ENCODE measurements at regions not wholly inside any gene's neighbourhood (a gene's known extent, or its start where the extent isn't known, plus 50 kb on each side); places are given as distances from the start of the nearest gene placed in this dataset.

DNA sequence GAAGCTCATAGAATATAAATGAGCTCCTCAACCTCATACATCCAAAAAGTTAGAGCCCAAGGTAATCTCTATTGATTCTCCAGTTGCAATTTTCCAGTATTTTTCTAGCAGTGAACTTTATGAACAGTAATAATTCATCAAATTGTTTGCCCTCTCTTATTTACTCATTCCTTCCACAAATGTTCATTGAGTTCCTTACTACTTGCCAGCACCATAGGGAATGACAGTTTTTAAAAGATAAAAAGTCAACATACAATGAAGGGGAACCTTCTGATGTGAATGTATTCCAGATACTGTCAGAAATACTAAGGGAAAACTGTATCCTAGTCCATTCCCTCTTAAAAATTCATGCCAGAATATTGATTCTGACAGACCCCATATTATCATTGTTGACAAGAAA is 277.0 kb upstream of the C1orf87 start:
- no peaks in the 10 kb centered on the region for H3K4me1 Mint-ChIP-seq (ENCODE audit: low read depth)
- no peak overlapping the region for H3K27ac Mint-ChIP-seq
- H3K9me3 Mint-ChIP-seq (ENCODE audit: low read depth), result no peaks in the 10 kb centered on the region
- H3K36me3 Mint-ChIP-seq, result no peaks in the 10 kb centered on the region
- no peak overlapping the region for H3K4me3 Mint-ChIP-seq
- H3K27me3 Mint-ChIP-seq, result no peaks in the 10 kb centered on the region

DNA sequence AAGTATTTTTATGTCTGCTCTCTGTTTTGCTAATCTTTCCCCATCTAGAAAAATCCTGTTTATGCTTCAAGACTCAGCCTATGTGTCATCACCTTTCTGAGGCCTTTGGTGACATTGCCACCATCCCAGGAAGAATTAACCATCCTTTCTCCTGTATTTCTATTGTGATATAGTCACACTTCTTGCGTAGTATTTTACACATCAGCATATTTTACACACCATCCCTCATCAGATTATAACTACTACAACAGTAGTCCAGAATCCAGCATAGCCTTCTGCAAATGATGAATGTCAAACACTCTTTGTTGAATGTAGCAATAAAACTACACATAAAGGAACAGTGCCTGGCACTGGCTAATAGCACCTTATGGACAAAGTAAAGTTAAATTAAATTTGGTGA is 275.3 kb upstream of the C1orf87 start:
- H3K4me3 Mint-ChIP-seq, result no peak overlapping the region
- no peak overlapping the region for H3K27ac Mint-ChIP-seq
- no peaks in the 10 kb centered on the region for H3K36me3 Mint-ChIP-seq
- no peaks in the 10 kb centered on the region for H3K27me3 Mint-ChIP-seq
- H3K9me3 Mint-ChIP-seq (ENCODE audit: low read depth), result no peaks in the 10 kb centered on the region
- H3K4me1 Mint-ChIP-seq (ENCODE audit: low read depth), result no peaks in the 10 kb centered on the region

DNA sequence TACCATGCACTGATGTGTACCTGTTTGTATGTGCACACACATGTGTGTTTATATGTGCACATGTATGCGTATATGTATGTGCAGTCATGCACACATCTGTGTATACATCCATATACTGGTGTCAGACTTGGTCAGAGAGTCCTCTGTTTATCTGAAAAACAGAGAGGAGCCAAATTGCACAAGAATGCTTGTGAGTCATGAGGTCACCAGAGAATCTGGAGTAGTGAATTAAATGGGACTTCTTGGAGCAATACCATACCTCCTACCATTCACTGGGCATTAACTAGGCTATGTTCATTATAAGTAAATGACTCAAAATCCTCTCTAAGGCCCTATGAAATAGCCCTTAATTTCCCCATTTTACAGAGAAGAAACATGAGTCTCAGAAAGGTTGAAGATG is 272.1 kb upstream of the C1orf87 start:
- Mint-ChIP-seq H3K4me3 (no peak overlapping the region), H3K36me3 (no peaks in the 10 kb centered on the region), H3K4me1 (ENCODE audit: low read depth) (no peaks in the 10 kb centered on the region), H3K27ac (no peak overlapping the region), H3K9me3 (ENCODE audit: low read depth) (no peaks in the 10 kb centered on the region), H3K27me3 (no peaks in the 10 kb centered on the region)

DNA sequence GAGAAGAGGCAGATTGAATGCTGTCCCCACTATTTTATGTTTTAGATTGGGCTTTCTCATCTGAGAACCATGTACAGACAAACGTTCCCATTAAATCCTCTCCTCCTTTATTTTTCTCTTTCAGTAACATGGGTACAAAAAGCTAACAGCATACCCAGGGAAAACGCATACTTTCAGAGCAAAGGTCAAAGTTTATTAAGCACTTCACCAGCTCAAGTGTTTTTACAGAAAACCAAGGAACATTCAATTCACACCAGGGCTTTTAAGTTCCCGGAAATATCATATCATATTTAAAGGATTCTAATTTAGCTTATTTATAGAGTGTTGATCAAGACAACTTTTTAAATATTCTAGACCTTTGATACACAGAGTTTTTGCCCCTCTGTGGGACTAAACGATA is 271.5 kb upstream of the C1orf87 start:
- Mint-ChIP-seq H3K4me1 (ENCODE audit: low read depth) (no peaks in the 10 kb centered on the region), H3K27ac (no peak overlapping the region), H3K9me3 (ENCODE audit: low read depth) (no peaks in the 10 kb centered on the region), H3K36me3 (no peaks in the 10 kb centered on the region), H3K4me3 (no peak overlapping the region), H3K27me3 (no peaks in the 10 kb centered on the region)

DNA sequence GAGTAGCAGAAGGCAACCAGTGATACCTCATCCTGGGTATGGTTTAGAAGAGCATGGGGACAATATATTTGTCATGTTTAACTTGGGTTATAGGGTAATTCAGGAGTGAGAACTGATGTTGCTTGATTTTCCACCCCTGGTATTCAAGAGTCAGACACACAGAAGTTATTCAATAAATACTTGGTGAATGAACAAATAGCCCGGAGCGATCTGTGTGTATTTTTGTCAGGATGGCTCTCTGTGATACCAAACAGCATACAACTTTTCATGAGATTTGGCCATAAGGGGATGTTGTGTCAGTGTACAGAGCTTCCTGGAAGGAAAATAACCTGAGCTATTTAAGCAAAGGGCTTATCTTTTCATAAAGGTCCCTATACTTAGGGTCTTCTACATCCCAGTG is 270.2 kb upstream of the C1orf87 start:
- Mint-ChIP-seq H3K4me1 (ENCODE audit: low read depth) (no peaks in the 10 kb centered on the region), H3K27me3 (no peaks in the 10 kb centered on the region), H3K9me3 (ENCODE audit: low read depth) (no peaks in the 10 kb centered on the region), H3K4me3 (no peak overlapping the region), H3K27ac (no peak overlapping the region), H3K36me3 (no peaks in the 10 kb centered on the region)

DNA sequence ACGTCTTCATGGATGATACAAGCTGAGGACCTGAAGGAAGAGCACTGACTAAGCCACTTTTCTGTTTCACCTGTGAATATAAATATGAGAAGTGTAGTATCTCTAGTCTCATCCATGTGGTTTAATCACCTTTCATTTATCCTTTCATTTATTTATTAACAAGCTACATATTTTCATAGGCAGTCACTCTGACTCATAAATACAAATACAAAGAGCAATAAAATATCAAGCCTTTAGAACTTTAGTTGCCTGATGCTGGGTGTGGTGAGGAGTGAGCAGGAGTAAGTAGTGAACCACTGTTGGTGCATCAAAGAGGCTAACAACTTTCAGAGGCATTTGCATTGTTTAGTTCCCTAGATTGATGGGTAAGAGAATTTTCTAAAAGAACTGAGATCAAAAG is 269.0 kb upstream of the C1orf87 start:
- H3K27me3 Mint-ChIP-seq, result no peaks in the 10 kb centered on the region
- H3K27ac Mint-ChIP-seq, result no peak overlapping the region
- H3K4me1 Mint-ChIP-seq (ENCODE audit: low read depth), result no peaks in the 10 kb centered on the region
- H3K9me3 Mint-ChIP-seq (ENCODE audit: low read depth), result no peaks in the 10 kb centered on the region
- H3K4me3 Mint-ChIP-seq, result no peak overlapping the region
- H3K36me3 Mint-ChIP-seq, result no peaks in the 10 kb centered on the region

DNA sequence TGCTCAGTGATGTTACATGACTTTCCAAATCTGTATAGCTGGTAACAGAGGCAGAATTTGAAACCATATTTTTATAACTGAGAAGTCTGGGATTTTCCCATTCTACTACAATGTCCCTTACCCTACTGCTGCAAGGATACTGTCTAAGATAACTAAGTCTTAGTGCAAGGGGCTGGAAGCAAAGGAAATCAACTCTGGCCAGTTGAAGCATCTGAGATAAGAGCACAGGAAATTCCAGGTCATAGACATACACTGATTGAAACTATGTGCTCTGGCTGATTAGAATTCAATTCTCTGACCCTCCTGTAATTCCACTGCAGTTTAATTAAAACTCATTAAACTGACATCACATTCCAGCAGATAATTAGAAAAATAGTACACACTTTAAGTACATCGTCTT is 267.7 kb upstream of the C1orf87 start:
- no peaks in the 10 kb centered on the region for H3K36me3 Mint-ChIP-seq
- H3K4me3 Mint-ChIP-seq, result no peak overlapping the region
- no peaks in the 10 kb centered on the region for H3K9me3 Mint-ChIP-seq (ENCODE audit: low read depth)
- H3K27ac Mint-ChIP-seq, result no peak overlapping the region
- H3K27me3 Mint-ChIP-seq, result no peaks in the 10 kb centered on the region
- no peaks in the 10 kb centered on the region for H3K4me1 Mint-ChIP-seq (ENCODE audit: low read depth)

DNA sequence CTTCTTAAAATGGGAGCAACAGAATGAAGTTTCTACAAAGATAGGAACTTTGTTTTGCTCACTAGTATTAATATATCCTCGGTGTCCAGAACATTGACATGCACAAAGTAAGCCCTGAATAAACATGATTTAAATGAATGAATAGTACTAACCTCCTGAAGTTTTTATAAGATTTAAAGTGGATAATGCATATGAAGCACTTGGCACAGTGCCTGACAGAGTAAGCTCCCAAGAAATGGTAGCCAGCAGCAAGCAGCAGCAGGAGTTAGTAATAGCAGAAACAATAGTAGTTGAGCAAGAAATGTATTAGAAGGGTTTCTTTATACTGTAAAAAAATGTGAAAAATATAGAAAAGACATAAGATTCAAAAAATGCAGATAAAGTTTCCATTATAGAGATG is 258.1 kb upstream of the C1orf87 start:
- no peaks in the 10 kb centered on the region for H3K4me1 Mint-ChIP-seq (ENCODE audit: low read depth)
- H3K4me3 Mint-ChIP-seq, result no peak overlapping the region
- no peaks in the 10 kb centered on the region for H3K27me3 Mint-ChIP-seq
- H3K27ac Mint-ChIP-seq, result no peak overlapping the region
- H3K36me3 Mint-ChIP-seq, result no peaks in the 10 kb centered on the region
- peaks cover 5% of the 10 kb centered on the region for H3K9me3 Mint-ChIP-seq (ENCODE audit: low read depth)

DNA sequence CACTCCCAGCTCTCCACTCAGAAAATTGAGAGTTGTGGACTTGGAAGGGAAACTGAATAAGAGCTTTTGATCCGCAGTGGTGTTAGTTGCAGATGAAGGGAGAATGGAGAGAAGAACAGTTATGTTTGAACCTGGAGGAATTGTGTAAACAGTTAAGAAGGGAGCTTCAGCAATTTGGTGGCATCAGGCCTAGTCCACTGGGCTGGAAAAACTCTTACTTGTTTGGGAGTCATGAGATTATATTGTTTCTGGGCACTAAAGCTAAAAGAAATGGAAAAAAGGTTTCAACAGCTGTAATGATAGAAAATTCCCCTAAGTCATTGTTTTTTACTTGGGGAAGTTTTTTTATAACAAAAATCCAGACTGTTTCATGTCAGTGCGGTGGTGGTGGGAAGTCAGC is 256.1 kb upstream of the C1orf87 start:
- Mint-ChIP-seq H3K27ac (no peak overlapping the region), H3K27me3 (peaks cover 3% of the 10 kb centered on the region), H3K4me3 (no peak overlapping the region), H3K36me3 (no peaks in the 10 kb centered on the region), H3K9me3 (ENCODE audit: low read depth) (peaks cover 9% of the 10 kb centered on the region), H3K4me1 (ENCODE audit: low read depth) (no peaks in the 10 kb centered on the region)

DNA sequence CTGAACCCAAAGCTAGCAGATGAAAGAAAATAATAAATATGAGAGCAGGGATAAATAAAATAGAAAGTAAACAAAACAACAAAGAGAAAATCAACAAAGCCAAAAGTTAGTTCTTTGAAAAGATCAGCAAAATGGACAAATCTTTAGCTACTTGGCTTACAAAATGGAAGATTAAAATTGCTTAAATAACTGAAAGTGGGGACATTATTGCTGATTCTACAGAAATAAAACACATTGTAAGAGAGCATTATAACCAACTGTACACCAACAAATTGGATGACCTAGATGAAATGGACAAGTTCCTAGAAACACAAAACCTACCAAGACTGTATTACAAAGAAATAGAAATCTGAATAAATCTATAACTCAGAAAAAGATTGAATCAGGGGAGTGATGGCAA is 238.3 kb upstream of the C1orf87 start:
- Mint-ChIP-seq H3K9me3 (ENCODE audit: low read depth) (no peaks in the 10 kb centered on the region), H3K4me1 (ENCODE audit: low read depth) (no peaks in the 10 kb centered on the region), H3K36me3 (no peaks in the 10 kb centered on the region), H3K4me3 (no peak overlapping the region), H3K27ac (no peak overlapping the region), H3K27me3 (no peaks in the 10 kb centered on the region)

DNA sequence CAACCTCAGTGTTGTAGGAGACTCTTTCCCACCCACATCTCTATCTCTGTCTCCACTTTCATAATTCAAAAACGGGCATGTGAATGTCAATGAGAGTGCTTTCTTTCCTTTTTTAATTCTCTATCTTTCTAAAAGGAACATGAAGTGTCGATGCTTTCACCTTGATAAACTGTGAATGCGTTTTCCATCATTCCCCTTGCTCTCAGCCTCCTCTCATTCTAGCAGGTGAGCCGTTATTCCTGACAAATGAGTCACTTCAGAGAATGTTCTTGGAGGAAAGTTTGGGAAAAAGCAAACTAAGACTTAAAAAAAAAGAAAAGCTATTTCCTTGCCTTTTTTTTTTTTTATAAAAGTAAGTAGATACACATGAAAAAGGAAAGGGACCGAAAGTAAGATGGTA is 226.0 kb upstream of the C1orf87 start:
- H3K36me3 Mint-ChIP-seq, result no peaks in the 10 kb centered on the region
- no peaks in the 10 kb centered on the region for H3K4me1 Mint-ChIP-seq (ENCODE audit: low read depth)
- peaks cover 4% of the 10 kb centered on the region for H3K27me3 Mint-ChIP-seq
- peaks cover 6% of the 10 kb centered on the region for H3K9me3 Mint-ChIP-seq (ENCODE audit: low read depth)
- H3K4me3 Mint-ChIP-seq, result no peak overlapping the region
- H3K27ac Mint-ChIP-seq, result no peak overlapping the region

DNA sequence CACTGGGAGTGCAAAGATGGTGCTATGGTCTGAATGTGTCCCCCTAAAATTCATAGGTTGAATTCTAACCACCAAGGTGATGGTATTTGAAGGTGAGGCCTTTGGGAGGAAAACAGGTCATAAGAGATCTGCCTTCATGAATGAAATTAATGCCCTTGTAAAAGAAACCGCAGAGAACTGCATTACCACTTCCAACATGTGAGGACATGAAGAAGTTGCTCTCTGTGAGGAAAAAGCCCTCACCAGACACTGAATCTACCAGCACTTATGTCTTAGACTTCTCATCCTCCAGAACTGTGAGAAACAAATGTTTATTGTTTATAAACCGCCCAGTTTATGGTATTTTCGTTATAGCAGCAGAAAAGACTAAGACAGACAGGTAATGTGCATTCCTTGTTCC is 224.7 kb upstream of the C1orf87 start:
- Mint-ChIP-seq H3K36me3 (no peaks in the 10 kb centered on the region), H3K4me3 (no peak overlapping the region), H3K27me3 (peaks cover 5% of the 10 kb centered on the region), H3K27ac (no peak overlapping the region), H3K9me3 (ENCODE audit: low read depth) (no peaks in the 10 kb centered on the region), H3K4me1 (ENCODE audit: low read depth) (no peaks in the 10 kb centered on the region)

DNA sequence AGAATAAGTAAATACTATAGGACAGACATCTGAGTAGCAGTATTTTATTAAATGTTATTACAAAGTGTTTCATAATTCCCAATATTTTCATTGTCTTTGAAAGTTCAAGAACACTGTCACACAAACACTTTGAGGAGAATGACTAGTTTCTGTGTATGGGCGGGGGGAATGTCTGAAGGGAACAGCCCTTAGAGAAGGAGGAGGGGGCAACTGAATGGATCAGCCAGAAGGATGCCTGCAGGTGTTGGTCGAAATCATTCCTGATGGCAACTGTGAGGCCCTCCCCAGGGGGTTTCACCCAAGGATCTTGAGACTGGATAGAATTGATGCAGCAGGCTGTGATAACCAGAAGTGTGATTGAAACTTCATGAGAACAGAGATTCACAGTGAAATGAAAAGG is 223.2 kb upstream of the C1orf87 start:
- Mint-ChIP-seq H3K36me3 (no peaks in the 10 kb centered on the region), H3K27ac (no peak overlapping the region), H3K9me3 (ENCODE audit: low read depth) (no peaks in the 10 kb centered on the region), H3K4me3 (no peak overlapping the region), H3K27me3 (peaks cover 5% of the 10 kb centered on the region), H3K4me1 (ENCODE audit: low read depth) (no peaks in the 10 kb centered on the region)

DNA sequence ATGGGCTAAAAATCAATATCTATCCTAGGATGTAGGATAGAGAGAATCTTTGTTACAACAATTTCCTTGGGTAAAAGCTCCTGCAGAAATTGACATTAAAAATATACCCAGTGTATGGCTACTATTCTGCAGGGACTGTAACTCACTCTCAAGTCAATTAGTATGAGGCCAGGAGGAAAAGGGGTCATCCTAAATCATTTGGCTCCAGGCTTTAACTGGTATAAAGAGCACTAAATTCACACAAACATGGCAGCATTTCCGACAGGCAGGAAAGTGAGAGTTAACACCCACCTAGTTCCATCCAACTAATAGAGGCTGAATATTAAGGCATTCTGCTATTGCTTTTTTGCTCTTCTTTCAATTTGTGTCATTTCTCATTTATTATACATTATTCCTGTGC is 218.6 kb upstream of the C1orf87 start:
- Mint-ChIP-seq H3K4me1 (ENCODE audit: low read depth) (no peaks in the 10 kb centered on the region), H3K27ac (no peak overlapping the region), H3K27me3 (peaks cover 5% of the 10 kb centered on the region), H3K36me3 (no peaks in the 10 kb centered on the region), H3K9me3 (ENCODE audit: low read depth) (no peaks in the 10 kb centered on the region), H3K4me3 (no peak overlapping the region)

DNA sequence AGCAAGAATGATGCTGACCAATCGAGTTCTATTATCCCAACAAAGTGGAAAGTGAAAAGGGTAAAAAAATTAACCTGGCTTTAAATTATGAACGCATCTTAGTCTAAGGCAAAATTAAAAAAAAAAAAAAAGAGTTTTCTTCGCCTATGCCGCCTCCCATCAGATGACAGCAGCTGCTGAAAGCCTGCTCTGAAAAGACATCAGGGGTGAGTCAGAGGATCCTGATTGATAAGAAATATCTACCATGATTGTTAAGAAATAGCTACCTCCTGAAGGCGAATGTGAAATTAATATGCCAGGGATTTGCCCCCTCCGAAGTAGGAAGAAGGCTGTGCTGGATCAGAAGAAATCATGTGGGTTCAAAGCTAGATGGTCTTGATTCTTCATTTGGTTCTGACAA is 216.8 kb upstream of the C1orf87 start:
- no peak overlapping the region for H3K4me3 Mint-ChIP-seq
- H3K4me1 Mint-ChIP-seq (ENCODE audit: low read depth), result no peaks in the 10 kb centered on the region
- peaks cover 4% of the 10 kb centered on the region for H3K27me3 Mint-ChIP-seq
- no peaks in the 10 kb centered on the region for H3K36me3 Mint-ChIP-seq
- no peak overlapping the region for H3K27ac Mint-ChIP-seq
- no peaks in the 10 kb centered on the region for H3K9me3 Mint-ChIP-seq (ENCODE audit: low read depth)

DNA sequence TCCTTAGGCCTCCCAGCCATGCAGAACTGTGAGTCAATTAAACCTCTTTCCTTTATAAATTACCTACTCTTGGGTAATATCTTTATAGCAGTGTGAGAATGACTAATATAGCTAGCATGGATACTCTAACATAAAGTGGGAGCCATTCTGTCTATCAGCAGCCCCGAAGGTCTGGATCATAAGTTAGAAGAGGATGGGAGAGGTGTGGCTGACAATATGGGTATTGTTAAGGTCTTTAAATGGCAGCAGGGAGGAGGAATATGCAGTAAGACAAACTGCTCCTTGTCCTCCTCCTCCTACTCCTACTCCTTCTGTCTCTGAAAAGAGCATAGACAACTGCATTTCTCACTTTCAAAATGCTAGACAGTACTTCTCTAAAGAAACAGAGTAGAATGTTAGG is 214.0 kb upstream of the C1orf87 start:
- Mint-ChIP-seq H3K9me3 (ENCODE audit: low read depth) (no peaks in the 10 kb centered on the region), H3K4me1 (ENCODE audit: low read depth) (no peaks in the 10 kb centered on the region), H3K4me3 (no peak overlapping the region), H3K27ac (no peak overlapping the region), H3K36me3 (no peaks in the 10 kb centered on the region), H3K27me3 (no peaks in the 10 kb centered on the region)

DNA sequence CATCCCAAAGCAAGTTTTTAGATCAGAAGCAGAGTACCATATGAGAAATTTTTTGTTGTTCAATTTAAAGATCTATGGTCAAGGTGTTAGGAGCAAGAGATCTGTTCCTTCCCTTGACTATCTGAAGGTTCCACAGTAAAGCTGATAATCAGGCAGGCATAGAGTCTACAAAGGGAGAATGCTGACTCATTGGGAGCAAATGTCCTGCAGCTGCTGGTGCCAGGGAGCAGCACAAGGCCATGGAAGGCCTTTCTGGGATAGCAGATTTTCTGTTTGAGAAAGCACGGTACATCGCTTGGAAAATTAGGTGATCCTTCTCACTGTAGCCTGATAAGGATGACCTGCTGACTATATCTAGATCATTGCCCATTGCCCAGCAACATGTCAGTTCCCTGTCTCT is 210.1 kb upstream of the C1orf87 start:
- H3K4me1 Mint-ChIP-seq (ENCODE audit: low read depth), result peaks cover 7% of the 10 kb centered on the region

More for the DNA sequence above, 210.1 kb upstream of the C1orf87 start:
- Mint-ChIP-seq H3K36me3 (no peaks in the 10 kb centered on the region), H3K27me3 (no peaks in the 10 kb centered on the region), H3K27ac (no peak overlapping the region), H3K9me3 (ENCODE audit: low read depth) (no peaks in the 10 kb centered on the region), H3K4me3 (no peak overlapping the region)

All from activated naive CD8-positive, alpha-beta T cell (primary cell).